HUES48 (cell line): ENCODE measurements at regions not wholly inside any gene's neighbourhood (a gene's known extent, or its start where the extent isn't known, plus 50 kb on each side); places are given as distances from the start of the nearest gene placed in this dataset.

Source experiments
- H3K27ac ChIP-seq: one replicate; pipeline ENCODE4 v1.7.0; 2013; ENCODE audit warnings: low read depth, low read length, inconsistent platforms
- H3K27me3 ChIP-seq: 2 replicates; pipeline ENCODE4 v1.6.1; 2013; ENCODE audit warnings: mild to moderate bottlenecking, low read length; ENCODE audit not compliant: control insufficient read depth, insufficient read depth
- H3K36me3 ChIP-seq: 2 replicates; pipeline ENCODE4 v1.6.1; 2013; ENCODE audit warnings: low read length; ENCODE audit not compliant: control insufficient read depth, insufficient read depth
- H3K4me1 ChIP-seq: 2 replicates; pipeline ENCODE4 v1.6.1; 2013; ENCODE audit warnings: mild to moderate bottlenecking, low read length; ENCODE audit not compliant: control insufficient read depth, insufficient read depth
- H3K4me3 ChIP-seq: 2 replicates; pipeline ENCODE4 v1.5.1; 2013; ENCODE audit warnings: mild to moderate bottlenecking, low read depth, low read length
- H3K9ac ChIP-seq: 2 replicates; pipeline ENCODE4 v1.6.1; 2013; ENCODE audit warnings: mild to moderate bottlenecking, low read depth, low read length, moderate library complexity
- H3K9me3 ChIP-seq: 2 replicates; pipeline ENCODE4 v1.6.1; 2013; ENCODE audit warnings: low read length; ENCODE audit not compliant: control insufficient read depth, insufficient read depth

- Histone ChIP-seq H3K4me3 (no peak overlapping the region), H3K4me1 (no peaks in the 10 kb centered on the region), H3K27ac (no peak overlapping the region), H3K9ac (no peak overlapping the region), H3K27me3 (no peaks in the 10 kb centered on the region), H3K9me3 (peaks cover 2% of the 10 kb centered on the region; the same call in 1 of the 2 replicates), H3K36me3 (no peaks in the 10 kb centered on the region)
These were observed 170.4 kb upstream of the FLRT2 start for GRCh38 chr14:85359505-85359904.

GRCh38 chr14:85363358-85363757, 166.6 kb upstream of the FLRT2 start:
- H3K9ac ChIP-seq = no peak overlapping the region
- H3K36me3 ChIP-seq = no peaks in the 10 kb centered on the region
- no peaks in the 10 kb centered on the region for H3K9me3 ChIP-seq
- no peaks in the 10 kb centered on the region for H3K27me3 ChIP-seq
- H3K27ac ChIP-seq = no peak overlapping the region
- no peaks in the 10 kb centered on the region for H3K4me1 ChIP-seq
- H3K4me3 ChIP-seq = no peak overlapping the region

- Histone ChIP-seq H3K36me3 (no peaks in the 10 kb centered on the region), H3K27me3 (no peaks in the 10 kb centered on the region), H3K4me3 (no peak overlapping the region), H3K27ac (no peak overlapping the region), H3K4me1 (no peaks in the 10 kb centered on the region), H3K9me3 (no peaks in the 10 kb centered on the region), H3K9ac (no peak overlapping the region)
These were observed 163.7 kb upstream of the FLRT2 start for GRCh38 chr14:85366226-85366625.

- Histone ChIP-seq H3K36me3 (no peaks in the 10 kb centered on the region), H3K27ac (no peak overlapping the region), H3K9me3 (no peaks in the 10 kb centered on the region), H3K4me3 (no peak overlapping the region), H3K4me1 (no peaks in the 10 kb centered on the region), H3K27me3 (no peaks in the 10 kb centered on the region), H3K9ac (no peak overlapping the region)
These were observed 149.1 kb upstream of the FLRT2 start for GRCh38 chr14:85380881-85381280.

GRCh38 chr14:85382341-85382740, 147.6 kb upstream of the FLRT2 start:
- Histone ChIP-seq H3K9me3 (no peaks in the 10 kb centered on the region), H3K4me1 (no peaks in the 10 kb centered on the region), H3K4me3 (no peak overlapping the region), H3K36me3 (no peaks in the 10 kb centered on the region), H3K9ac (no peak overlapping the region; the same call in 1 of the 2 replicates), H3K27ac (no peak overlapping the region), H3K27me3 (no peaks in the 10 kb centered on the region)

- H3K9ac ChIP-seq = no peak overlapping the region
- no peaks in the 10 kb centered on the region for H3K4me1 ChIP-seq
- no peaks in the 10 kb centered on the region for H3K27me3 ChIP-seq
- no peak overlapping the region for H3K4me3 ChIP-seq
- H3K27ac ChIP-seq = no peak overlapping the region
- no peaks in the 10 kb centered on the region for H3K9me3 ChIP-seq
- no peaks in the 10 kb centered on the region for H3K36me3 ChIP-seq
These were observed 142.8 kb upstream of the FLRT2 start for GRCh38 chr14:85387181-85387580.

- Histone ChIP-seq H3K9me3 (no peaks in the 10 kb centered on the region), H3K27ac (no peak overlapping the region), H3K36me3 (no peaks in the 10 kb centered on the region), H3K4me1 (no peaks in the 10 kb centered on the region), H3K4me3 (no peak overlapping the region), H3K9ac (no peak overlapping the region), H3K27me3 (no peaks in the 10 kb centered on the region)
These were observed 139.7 kb upstream of the FLRT2 start for GRCh38 chr14:85390236-85390635.

- H3K27ac ChIP-seq = no peak overlapping the region
- no peak overlapping the region for H3K9ac ChIP-seq
- no peaks in the 10 kb centered on the region for H3K36me3 ChIP-seq
- no peaks in the 10 kb centered on the region for H3K27me3 ChIP-seq
- no peaks in the 10 kb centered on the region for H3K4me1 ChIP-seq
- H3K9me3 ChIP-seq = no peaks in the 10 kb centered on the region
- no peak overlapping the region for H3K4me3 ChIP-seq
These were observed 138.5 kb upstream of the FLRT2 start for GRCh38 chr14:85391455-85391854.

- Histone ChIP-seq H3K9ac (no peak overlapping the region), H3K27me3 (no peaks in the 10 kb centered on the region), H3K4me3 (no peak overlapping the region), H3K27ac (no peak overlapping the region), H3K36me3 (no peaks in the 10 kb centered on the region), H3K4me1 (no peaks in the 10 kb centered on the region), H3K9me3 (no peaks in the 10 kb centered on the region)
These were observed 138.1 kb upstream of the FLRT2 start for GRCh38 chr14:85391892-85392291.

GRCh38 chr14:85399186-85399585, 130.8 kb upstream of the FLRT2 start:
- H3K9me3 ChIP-seq = no peaks in the 10 kb centered on the region
- no peak overlapping the region for H3K4me3 ChIP-seq
- H3K9ac ChIP-seq = no peak overlapping the region
- H3K4me1 ChIP-seq = no peaks in the 10 kb centered on the region
- H3K27me3 ChIP-seq = no peaks in the 10 kb centered on the region
- H3K36me3 ChIP-seq = no peaks in the 10 kb centered on the region
- H3K27ac ChIP-seq = no peak overlapping the region

GRCh38 chr14:85400678-85401077, 129.3 kb upstream of the FLRT2 start:
- H3K36me3 ChIP-seq = no peaks in the 10 kb centered on the region
- H3K27me3 ChIP-seq = no peaks in the 10 kb centered on the region
- no peak overlapping the region for H3K4me3 ChIP-seq
- H3K4me1 ChIP-seq = no peaks in the 10 kb centered on the region
- H3K9me3 ChIP-seq = no peaks in the 10 kb centered on the region
- no peak overlapping the region for H3K27ac ChIP-seq
- no peak overlapping the region for H3K9ac ChIP-seq

- no peak overlapping the region for H3K4me3 ChIP-seq
- no peak overlapping the region for H3K27ac ChIP-seq
- H3K9me3 ChIP-seq = no peaks in the 10 kb centered on the region
- H3K9ac ChIP-seq = no peak overlapping the region
- H3K4me1 ChIP-seq = no peaks in the 10 kb centered on the region
- H3K27me3 ChIP-seq = no peaks in the 10 kb centered on the region
- no peaks in the 10 kb centered on the region for H3K36me3 ChIP-seq
These were observed 128.6 kb upstream of the FLRT2 start for GRCh38 chr14:85401384-85401783.
